Duodenal mucosa (tissue), 2 donors: ENCODE measurements at regions not wholly inside any gene's neighbourhood (a gene's known extent, or its start where the extent isn't known, plus 50 kb on each side); places are given as distances from the start of the nearest gene placed in this dataset.

Experiments used
- H3K27ac ChIP-seq: one replicate; pipeline ENCODE4 v1.7.0; 2013; ENCODE audit warnings: low read depth, low read length
- H3K27me3 ChIP-seq, 2 donors: one replicate each; pipeline ENCODE4 v1.7.0; 2013; ENCODE audit warnings: low read length in 2 of 2, control low read depth in 1 of 2; ENCODE audit not compliant: insufficient read depth in 2 of 2, control insufficient read depth in 1 of 2
- H3K36me3 ChIP-seq, 2 donors: one replicate each; pipeline ENCODE4 v1.7.0; 2013; ENCODE audit warnings: low read length in 2 of 2, control low read depth in 1 of 2; ENCODE audit not compliant: insufficient read depth in 2 of 2, control insufficient read depth in 1 of 2
- H3K4me1 ChIP-seq, 2 donors: one replicate each; pipeline ENCODE4 v1.7.0; 2013; ENCODE audit warnings: low read length in 2 of 2, control low read depth in 1 of 2; ENCODE audit not compliant: insufficient read depth in 2 of 2, control insufficient read depth in 1 of 2
- H3K4me3 ChIP-seq, 2 donors: one replicate each; pipeline ENCODE4 v1.7.0; 2013; ENCODE audit warnings: low read length in 2 of 2, low read depth in 1 of 2
- H3K9ac ChIP-seq, 2 donors: one replicate each; pipeline ENCODE4 v1.7.0; 2013; ENCODE audit warnings: low read length in 2 of 2, low read depth in 1 of 2
- H3K9me3 ChIP-seq, 2 donors: one replicate each; pipeline ENCODE4 v1.7.0; 2013; ENCODE audit warnings: low read length in 2 of 2, control low read depth in 1 of 2; ENCODE audit not compliant: control insufficient read depth in 1 of 2

- H3K9ac ChIP-seq: no peak overlapping the region
- H3K27ac ChIP-seq: no peak overlapping the region
- H3K4me1 ChIP-seq: peaks cover 0 to 4% of the 10 kb centered on the region in 2 donors
- H3K4me3 ChIP-seq: no peak overlapping the region
- H3K27me3 ChIP-seq: peaks cover 5 to 8% of the 10 kb centered on the region in 2 donors
- H3K36me3 ChIP-seq: no peaks in the 10 kb centered on the region
- no peaks in the 10 kb centered on the region for H3K9me3 ChIP-seq
These were observed 323.3 kb upstream of the TLE3 start for GRCh38 chr15:70420948-70421482.

GRCh38 chr15:70420086-70420947, 322.6 kb upstream of the TLE3 start:
- H3K27me3 ChIP-seq: peaks cover 5 to 12% of the 10 kb centered on the region in 2 donors
- H3K4me1 ChIP-seq: peaks cover 0 to 4% of the 10 kb centered on the region in 2 donors
- H3K9me3 ChIP-seq: no peaks in the 10 kb centered on the region
- no peak overlapping the region for H3K9ac ChIP-seq
- H3K36me3 ChIP-seq: no peaks in the 10 kb centered on the region
- no peak overlapping the region for H3K4me3 ChIP-seq
- no peak overlapping the region for H3K27ac ChIP-seq

- no peak overlapping the region for H3K27ac ChIP-seq
- no peaks in the 10 kb centered on the region for H3K9me3 ChIP-seq
- H3K27me3 ChIP-seq: peaks cover 5 to 12% of the 10 kb centered on the region in 2 donors
- no peak overlapping the region for H3K9ac ChIP-seq
- H3K4me1 ChIP-seq: peaks cover 3 to 4% of the 10 kb centered on the region in 2 donors
- no peaks in the 10 kb centered on the region for H3K36me3 ChIP-seq
- no peak overlapping the region for H3K4me3 ChIP-seq
These were observed 321.2 kb upstream of the TLE3 start for GRCh38 chr15:70418943-70419342.

- H3K4me3 ChIP-seq: no peak overlapping the region
- H3K36me3 ChIP-seq: no peaks in the 10 kb centered on the region
- peaks cover 5 to 9% of the 10 kb centered on the region in 2 donors for H3K4me1 ChIP-seq
- H3K9ac ChIP-seq: no peak overlapping the region
- H3K27ac ChIP-seq: no peak overlapping the region
- no peaks in the 10 kb centered on the region for H3K9me3 ChIP-seq
- peaks cover 5 to 7% of the 10 kb centered on the region in 2 donors for H3K27me3 ChIP-seq
These were observed 319.8 kb upstream of the TLE3 start for GRCh38 chr15:70417535-70417934.

GRCh38 chr15:70416829-70417228, 319.1 kb upstream of the TLE3 start:
- no peak overlapping the region for H3K9ac ChIP-seq
- no peak overlapping the region for H3K27ac ChIP-seq
- peaks cover 12 to 16% of the 10 kb centered on the region in 2 donors for H3K4me1 ChIP-seq
- no peaks in the 10 kb centered on the region for H3K9me3 ChIP-seq
- H3K4me3 ChIP-seq: no peak overlapping the region
- H3K27me3 ChIP-seq: peaks cover 5 to 7% of the 10 kb centered on the region in 2 donors
- no peaks in the 10 kb centered on the region for H3K36me3 ChIP-seq

GRCh38 chr15:70415398-70415797, 317.7 kb upstream of the TLE3 start:
- no peaks in the 10 kb centered on the region for H3K36me3 ChIP-seq
- H3K9me3 ChIP-seq: no peaks in the 10 kb centered on the region
- no peak overlapping the region for H3K9ac ChIP-seq
- H3K4me3 ChIP-seq: no peak overlapping the region
- H3K27me3 ChIP-seq: peaks cover 5 to 7% of the 10 kb centered on the region in 2 donors
- no peak overlapping the region for H3K27ac ChIP-seq
- H3K4me1 ChIP-seq: peaks cover 14 to 22% of the 10 kb centered on the region in 2 donors

GRCh38 chr15:70414626-70415025, 316.9 kb upstream of the TLE3 start:
- no peaks in the 10 kb centered on the region for H3K36me3 ChIP-seq
- H3K4me3 ChIP-seq: no peak overlapping the region
- no peaks in the 10 kb centered on the region for H3K9me3 ChIP-seq
- no peak overlapping the region for H3K9ac ChIP-seq
- H3K4me1 ChIP-seq: peaks cover 14 to 22% of the 10 kb centered on the region in 2 donors
- H3K27ac ChIP-seq: no peak overlapping the region
- H3K27me3 ChIP-seq: peaks cover 5 to 7% of the 10 kb centered on the region in 2 donors

- no peaks in the 10 kb centered on the region for H3K36me3 ChIP-seq
- H3K9me3 ChIP-seq: peaks cover 0 to 2% of the 10 kb centered on the region in 2 donors
- no peak overlapping the region for H3K9ac ChIP-seq
- peaks cover 0 to 4% of the 10 kb centered on the region in 2 donors for H3K27me3 ChIP-seq
- peaks cover 14 to 22% of the 10 kb centered on the region in 2 donors for H3K4me1 ChIP-seq
- H3K27ac ChIP-seq: no peak overlapping the region
- H3K4me3 ChIP-seq: no peak overlapping the region
These were observed 315.1 kb upstream of the TLE3 start for GRCh38 chr15:70412794-70413193.

GRCh38 chr15:70411143-70411863, 313.6 kb upstream of the TLE3 start:
- no peaks in the 10 kb centered on the region for H3K36me3 ChIP-seq
- peaks cover 0 to 2% of the 10 kb centered on the region in 2 donors for H3K9me3 ChIP-seq
- H3K4me1 ChIP-seq: peaks cover 14 to 22% of the 10 kb centered on the region in 2 donors
- no peak overlapping the region for H3K4me3 ChIP-seq
- no peak overlapping the region for H3K9ac ChIP-seq
- H3K27ac ChIP-seq: no peak overlapping the region
- peaks cover 0 to 4% of the 10 kb centered on the region in 2 donors for H3K27me3 ChIP-seq
